ENCODE measurements at regions not wholly inside any gene's neighbourhood (a gene's known extent, or its start where the extent isn't known, plus 50 kb on each side); places are given as distances from the start of the nearest gene placed in this dataset.

GRCh38 chr10:124299696-124300095 is 119.0 kb downstream of the OAT start:
- TF ChIP-seq CTCF (IDR thresholded peaks at IDR 0.05): no peak
- no peak for TF ChIP-seq POLR2AphosphoS5 (IDR thresholded peaks at IDR 0.05)

All from esophagus muscularis mucosa (tissue), 3 donors.